ENCODE measurements at regions not wholly inside any gene's neighbourhood (a gene's known extent, or its start where the extent isn't known, plus 50 kb on each side); places are given as distances from the start of the nearest gene placed in this dataset.

DNA sequence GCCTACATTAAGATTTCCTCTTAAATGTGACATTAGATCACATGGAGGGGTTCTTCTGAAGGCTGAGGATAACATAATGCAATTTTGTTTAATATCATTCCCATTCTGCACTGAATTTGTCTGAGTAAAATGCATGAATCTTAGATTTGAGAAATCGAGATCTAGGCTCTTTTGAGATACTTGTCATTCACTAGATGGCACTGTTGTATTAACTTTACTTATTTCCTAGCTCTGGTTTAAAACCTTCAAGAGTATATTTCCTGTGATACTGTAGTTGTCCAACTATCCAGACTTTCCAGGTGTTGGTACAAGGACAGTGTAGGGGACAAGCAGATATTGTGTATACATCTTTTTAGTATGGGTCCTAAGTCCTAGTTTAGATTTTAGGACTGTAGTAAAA, 91.7 kb upstream of the SEL1L start:
- H3K4me1 ChIP-seq, result peaks cover 4 to 21% (median 8%) of the 10 kb centered on the region in 10 experiments; a peak in 15 of 20 replicates
- TF ChIP-seq Cebpa-rat (IDR thresholded peaks at IDR 0.05), result no peak
- H3K27ac ChIP-seq, result no peak overlapping the region

DNA sequence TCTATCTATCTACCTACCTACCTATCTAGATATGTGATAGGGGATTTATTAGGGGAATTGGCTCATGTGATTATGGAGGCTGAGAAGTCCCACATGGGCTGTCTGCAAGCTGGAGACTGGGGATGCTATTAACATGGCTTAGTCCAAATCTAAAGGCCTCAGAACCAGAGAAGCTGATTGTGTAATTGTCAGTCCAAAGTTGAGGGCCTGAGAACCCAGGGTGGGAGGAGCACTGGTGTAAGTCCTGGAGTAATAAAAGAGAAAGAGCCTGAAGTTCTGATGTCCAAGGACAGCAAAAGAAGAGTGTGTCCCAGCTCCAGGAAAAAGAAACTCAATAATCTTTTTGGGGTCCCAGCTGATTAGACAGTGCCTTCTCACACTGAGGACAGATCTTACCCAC, 98.5 kb upstream of the SEL1L start:
- no peak for TF ChIP-seq Cebpa-rat (IDR thresholded peaks at IDR 0.05)
- H3K4me2 ChIP-seq, result no peak overlapping the region
- no peak overlapping the region for H3K27ac ChIP-seq
- no peaks in the 10 kb centered on the region for H3K9me3 ChIP-seq (replicated peaks in 1 of 11)
- H4K20me1 ChIP-seq, result no peaks in the 10 kb centered on the region
- H3K9ac ChIP-seq, result no peak overlapping the region
- H3K36me3 ChIP-seq, result no peaks in the 10 kb centered on the region
- no peak overlapping the region for H3K4me3 ChIP-seq
- no peaks in the 10 kb centered on the region for H3K27me3 ChIP-seq
- H3K4me1 ChIP-seq, result peaks cover 0 to 6% (median 0%) of the 10 kb centered on the region in 10 experiments; a peak in 2 of 20 replicates

More for the DNA sequence above, 91.7 kb upstream of the SEL1L start:
- peaks cover 0 to 28% (median 13%) of the 10 kb centered on the region in 11 experiments; a peak in 13 of 22 replicates for H3K9me3 ChIP-seq (replicated peaks in 1 of 11)
- peak overlapping the region in 3 of 11 experiments; percentile 7 to 23 (median 12); a peak in 2 of 22 replicates for H3K4me2 ChIP-seq
- no peak overlapping the region for H3K4me3 ChIP-seq
- no peaks in the 10 kb centered on the region; a peak in 1 of 22 replicates for H4K20me1 ChIP-seq
- no peaks in the 10 kb centered on the region for H3K27me3 ChIP-seq
- H3K9ac ChIP-seq, result no peak overlapping the region
- no peaks in the 10 kb centered on the region for H3K36me3 ChIP-seq

DNA sequence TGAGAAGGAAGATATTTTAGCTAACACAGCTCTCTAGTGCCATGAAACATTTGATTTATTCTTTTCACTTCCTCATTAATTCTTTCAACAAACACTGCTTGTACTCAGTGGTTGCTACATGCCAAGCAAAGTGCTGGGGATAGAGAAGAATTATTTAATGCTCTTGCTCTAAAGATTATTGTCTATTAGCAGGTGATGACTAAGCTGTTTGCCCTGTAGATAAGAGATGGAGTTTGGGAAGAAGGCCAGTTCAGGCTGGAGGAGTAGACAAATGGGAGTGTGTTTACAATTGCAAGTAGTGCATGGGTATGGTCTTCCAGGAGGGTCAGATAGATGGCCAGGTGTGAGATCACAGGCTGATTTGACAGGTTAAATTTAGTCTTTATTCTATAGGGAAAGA, 99.8 kb upstream of the SEL1L start:
- peaks cover 0 to 6% (median 0%) of the 10 kb centered on the region in 10 experiments; a peak in 2 of 20 replicates for H3K4me1 ChIP-seq
- no peak for TF ChIP-seq Cebpa-rat (IDR thresholded peaks at IDR 0.05)
- H3K9me3 ChIP-seq (replicated peaks in 1 of 11), result no peaks in the 10 kb centered on the region
- no peaks in the 10 kb centered on the region for H3K36me3 ChIP-seq
- no peaks in the 10 kb centered on the region for H4K20me1 ChIP-seq
- no peak overlapping the region for H3K27ac ChIP-seq
- no peaks in the 10 kb centered on the region for H3K27me3 ChIP-seq
- H3K4me2 ChIP-seq, result no peak overlapping the region
- no peak overlapping the region for H3K9ac ChIP-seq
- no peak overlapping the region for H3K4me3 ChIP-seq

- Histone ChIP-seq H3K36me3 (no peaks in the 10 kb centered on the region), H3K4me3 (no peak overlapping the region), H3K4me1 (peaks cover 0 to 6% (median 0%) of the 10 kb centered on the region in 10 experiments; a peak in 2 of 20 replicates), H3K27me3 (no peaks in the 10 kb centered on the region), H3K9me3 (replicated peaks in 1 of 11) (no peaks in the 10 kb centered on the region), H4K20me1 (no peaks in the 10 kb centered on the region), H3K9ac (no peak overlapping the region), H3K27ac (no peak overlapping the region), H3K4me2 (no peak overlapping the region)
- no peak for TF ChIP-seq Cebpa-rat (IDR thresholded peaks at IDR 0.05)
Measured at GRCh38 chr14:81637639-81638038, 104.0 kb upstream of the SEL1L start.

- Histone ChIP-seq H3K4me1 (no peaks in the 10 kb centered on the region), H3K36me3 (no peaks in the 10 kb centered on the region), H3K9me3 (replicated peaks in 1 of 11) (no peaks in the 10 kb centered on the region), H3K27ac (no peak overlapping the region), H3K4me3 (no peak overlapping the region), H3K4me2 (no peak overlapping the region), H3K9ac (no peak overlapping the region), H4K20me1 (no peaks in the 10 kb centered on the region), H3K27me3 (no peaks in the 10 kb centered on the region)
- TF ChIP-seq Cebpa-rat (IDR thresholded peaks at IDR 0.05), result no peak
Measured at GRCh38 chr14:81638656-81639280, 105.1 kb upstream of the SEL1L start.

- Histone ChIP-seq H3K27ac (no peak overlapping the region), H3K4me2 (no peak overlapping the region), H3K4me3 (no peak overlapping the region), H3K36me3 (no peaks in the 10 kb centered on the region), H4K20me1 (no peaks in the 10 kb centered on the region), H3K27me3 (no peaks in the 10 kb centered on the region), H3K4me1 (no peaks in the 10 kb centered on the region), H3K9me3 (replicated peaks in 1 of 11) (peaks cover 0 to 17% (median 4%) of the 10 kb centered on the region in 11 experiments; a peak in 10 of 22 replicates), H3K9ac (no peak overlapping the region)
- no peak for TF ChIP-seq Cebpa-rat (IDR thresholded peaks at IDR 0.05)
Measured at GRCh38 chr14:81653626-81654025, 120.0 kb upstream of the SEL1L start.

GRCh38 chr14:81655423-81656314, 122.0 kb upstream of the SEL1L start:
- H4K20me1 ChIP-seq, result no peaks in the 10 kb centered on the region
- no peak overlapping the region for H3K4me3 ChIP-seq

DNA sequence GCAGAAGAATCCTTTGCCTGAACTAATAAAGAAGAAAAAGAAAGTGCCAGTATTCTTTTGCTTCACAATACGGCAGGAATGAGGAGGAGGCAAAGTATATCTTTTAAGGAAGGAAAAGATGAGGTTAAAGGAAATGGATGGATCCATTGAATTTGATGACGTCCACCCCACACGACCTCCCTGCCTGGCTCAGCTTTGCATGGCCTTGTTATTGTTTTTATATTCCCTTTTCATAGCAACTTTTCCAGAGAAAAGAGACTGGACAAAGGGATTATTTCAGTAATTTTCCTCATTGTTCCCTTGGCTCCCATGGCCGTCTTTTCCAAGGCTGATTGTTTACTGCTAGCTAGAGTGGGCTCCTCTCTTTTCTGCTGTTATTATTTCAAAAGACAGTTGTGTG, 123.2 kb upstream of the SEL1L start:
- Histone ChIP-seq H3K9me3 (replicated peaks in 1 of 11) (peaks cover 0 to 17% (median 4%) of the 10 kb centered on the region in 11 experiments; a peak in 10 of 22 replicates), H3K27me3 (no peaks in the 10 kb centered on the region), H3K36me3 (no peaks in the 10 kb centered on the region), H3K4me3 (no peak overlapping the region), H3K4me2 (no peak overlapping the region), H4K20me1 (no peaks in the 10 kb centered on the region), H3K9ac (no peak overlapping the region), H3K27ac (no peak overlapping the region), H3K4me1 (no peaks in the 10 kb centered on the region)
- TF ChIP-seq Cebpa-rat (IDR thresholded peaks at IDR 0.05), result no peak

More at GRCh38 chr14:81655423-81656314, 122.0 kb upstream of the SEL1L start:
- Histone ChIP-seq H3K9me3 (replicated peaks in 1 of 11) (peaks cover 0 to 17% (median 4%) of the 10 kb centered on the region in 11 experiments; a peak in 10 of 22 replicates), H3K36me3 (no peaks in the 10 kb centered on the region), H3K27ac (no peak overlapping the region), H3K4me2 (no peak overlapping the region), H3K4me1 (no peaks in the 10 kb centered on the region), H3K9ac (no peak overlapping the region), H3K27me3 (no peaks in the 10 kb centered on the region)
- TF ChIP-seq Cebpa-rat (IDR thresholded peaks at IDR 0.05), result peak in 4 of 11 experiments; percentile 9 to 69 (median 36); a peak in 3 of 22 replicates

GRCh38 chr14:81662066-81662465, 128.4 kb upstream of the SEL1L start:
- no peak overlapping the region for H3K9ac ChIP-seq
- no peaks in the 10 kb centered on the region for H3K9me3 ChIP-seq (replicated peaks in 1 of 11)
- no peaks in the 10 kb centered on the region for H3K36me3 ChIP-seq
- H3K4me3 ChIP-seq, result no peak overlapping the region
- H3K4me1 ChIP-seq, result no peaks in the 10 kb centered on the region
- H3K27ac ChIP-seq, result no peak overlapping the region
- H4K20me1 ChIP-seq, result no peaks in the 10 kb centered on the region
- no peaks in the 10 kb centered on the region for H3K27me3 ChIP-seq
- no peak for TF ChIP-seq Cebpa-rat (IDR thresholded peaks at IDR 0.05)
- H3K4me2 ChIP-seq, result no peak overlapping the region

Measured in BLaER1 treated with 17β-estradiol and CSF1 and Interleukin-3, amounts not matched to agents 10 nM and 100 nM (cell line).